H9 (cell line): ENCODE measurements at regions not wholly inside any gene's neighbourhood (a gene's known extent, or its start where the extent isn't known, plus 50 kb on each side); places are given as distances from the start of the nearest gene placed in this dataset.

Experiments used
- DNase-seq: peaks from one replicate; pipeline ENCODE4 v3.0.0-alpha.2; 2017
- H2AFZ ChIP-seq: one replicate; pipeline ENCODE4 v1.6.1; 2013; ENCODE audit warnings: mild to moderate bottlenecking, low read length, control low read depth, moderate library complexity
- H2AK5ac ChIP-seq: 2 replicates; pipeline ENCODE4 v1.6.1; 2013; ENCODE audit warnings: low read length, control low read depth, mixed read lengths; ENCODE audit not compliant: insufficient read length
- H2BK120ac ChIP-seq: one replicate; pipeline ENCODE4 v1.6.1; 2013; ENCODE audit warnings: low read depth, mild to moderate bottlenecking, low read length, control low read depth, inconsistent platforms; ENCODE audit not compliant: poor library complexity, severe bottlenecking
- H2BK12ac ChIP-seq: 2 replicates; pipeline ENCODE4 v1.6.1; 2013; ENCODE audit warnings: low read length, control low read depth, mixed read lengths, low read depth; ENCODE audit not compliant: insufficient read length
- H2BK15ac ChIP-seq: 2 replicates; pipeline ENCODE4 v1.6.1; 2013; ENCODE audit warnings: low read depth, low read length, control low read depth
- H2BK20ac ChIP-seq: one replicate; pipeline ENCODE4 v1.6.1; 2013; ENCODE audit warnings: low read depth, mild to moderate bottlenecking, low read length, control low read depth, inconsistent platforms; ENCODE audit not compliant: poor library complexity, severe bottlenecking
- H2BK5ac ChIP-seq: 2 replicates; pipeline ENCODE4 v1.6.1; 2013; ENCODE audit warnings: low read length, control low read depth, mixed read lengths; ENCODE audit not compliant: insufficient read length
- H3K14ac ChIP-seq: 2 replicates; pipeline ENCODE4 v1.6.1; 2013; ENCODE audit warnings: low read length, control low read depth; ENCODE audit not compliant: insufficient read depth
- H3K18ac ChIP-seq: 2 replicates; pipeline ENCODE4 v1.6.1; 2013; ENCODE audit warnings: low read depth, mild to moderate bottlenecking, mixed read lengths, low read length, control low read depth; ENCODE audit not compliant: insufficient read length
- H3K23ac ChIP-seq: 2 replicates; pipeline ENCODE4 v1.6.1; 2013; ENCODE audit warnings: low read length, control low read depth, mixed read lengths, low read depth; ENCODE audit not compliant: insufficient read length
- H3K23me2 ChIP-seq: 2 replicates; pipeline ENCODE4 v1.6.1; 2013; ENCODE audit warnings: low read depth, mild to moderate bottlenecking, mixed read lengths, low read length, control low read depth; ENCODE audit not compliant: insufficient read length, poor library complexity, severe bottlenecking
- H3K27ac ChIP-seq: 2 replicates; pipeline ENCODE4 v1.5.1; 2013; ENCODE audit warnings: low read length, control low read depth, mixed read lengths, low read depth; ENCODE audit not compliant: insufficient read length
- H3K27me3 ChIP-seq: 2 replicates; pipeline ENCODE4 v1.6.1; 2013; ENCODE audit warnings: low read length, control low read depth, inconsistent platforms; ENCODE audit not compliant: insufficient read depth
- H3K4ac ChIP-seq: 2 replicates; pipeline ENCODE4 v1.6.1; 2013; ENCODE audit warnings: low read depth, mild to moderate bottlenecking, control low read depth, inconsistent platforms, low read length, moderate library complexity
- H3K4me1 ChIP-seq: 2 replicates; pipeline ENCODE4 v1.6.1; 2013; ENCODE audit warnings: low read length, control low read depth, inconsistent platforms; ENCODE audit not compliant: insufficient read depth
- H3K4me2 ChIP-seq: 2 replicates; pipeline ENCODE4 v1.6.1; 2013; ENCODE audit warnings: low read length, control low read depth, mixed read lengths; ENCODE audit not compliant: insufficient read length, insufficient read depth
- H3K56ac ChIP-seq: 2 replicates; pipeline ENCODE4 v1.6.1; 2013; ENCODE audit warnings: low read depth, mild to moderate bottlenecking, mixed read lengths, low read length, control low read depth; ENCODE audit not compliant: insufficient read length
- H3K79me1 ChIP-seq: 2 replicates; pipeline ENCODE4 v1.6.1; 2013; ENCODE audit warnings: low read depth, mild to moderate bottlenecking, moderate library complexity, low read length, control low read depth, inconsistent platforms; ENCODE audit not compliant: insufficient read depth, poor library complexity, severe bottlenecking
- H3K79me2 ChIP-seq: 2 replicates; pipeline ENCODE4 v1.6.1; 2013; ENCODE audit warnings: low read length, control low read depth, inconsistent platforms; ENCODE audit not compliant: insufficient read depth
- H3K9ac ChIP-seq: 2 replicates; pipeline ENCODE4 v1.6.1; 2013; ENCODE audit warnings: low read length, control low read depth, mixed read lengths; ENCODE audit not compliant: insufficient read length; ENCODE audit errors: extremely low read depth
- H3K9me3 ChIP-seq: one replicate; pipeline ENCODE4 v1.6.1; 2013; ENCODE audit warnings: low read depth, low read length, inconsistent platforms; ENCODE audit not compliant: control insufficient read depth
- H3T11ph ChIP-seq: one replicate; pipeline ENCODE4 v1.6.1; 2013; ENCODE audit warnings: mild to moderate bottlenecking, low read length, control low read depth, inconsistent platforms
- H4K20me1 ChIP-seq: one replicate; pipeline ENCODE4 v1.6.1; 2013; ENCODE audit not compliant: control insufficient read depth, insufficient read length, insufficient read depth
- H4K5ac ChIP-seq: 2 replicates; pipeline ENCODE4 v1.6.1; 2013; ENCODE audit warnings: low read depth, mild to moderate bottlenecking, mixed read lengths, low read length, control low read depth; ENCODE audit not compliant: insufficient read length
- H4K8ac ChIP-seq: replicated peaks from 2 replicates; pipeline ENCODE4 v1.6.1; 2013; ENCODE audit warnings: low read length, control low read depth, mixed read lengths, low read depth; ENCODE audit not compliant: insufficient read length
- H4K91ac ChIP-seq: 2 replicates; pipeline ENCODE4 v1.6.1; 2013; ENCODE audit warnings: low read depth, mild to moderate bottlenecking, moderate library complexity, mixed read lengths, low read length, control low read depth; ENCODE audit not compliant: insufficient read length
- H3K27ac Mint-ChIP-seq, 3 experiments: 2 replicates in 2 of 3; 3 replicates in 1 of 3; pipeline ENCODE4 v1.8.0; 2020 to 2021; ENCODE audit warnings: mixed read lengths in 3 of 3, mild to moderate bottlenecking in 1 of 3, moderate library complexity in 1 of 3
- H3K27me3 Mint-ChIP-seq: 2 replicates; pipeline ENCODE4 v1.8.0; 2021; ENCODE audit warnings: low read depth, mild to moderate bottlenecking, moderate library complexity, mixed read lengths
- H3K36me3 Mint-ChIP-seq, 3 experiments: 2 replicates in 2 of 3; 3 replicates in 1 of 3; pipeline ENCODE4 v1.8.0; 2020 to 2021; ENCODE audit warnings: low read depth in 3 of 3, mixed read lengths in 3 of 3; ENCODE audit not compliant: insufficient read depth in 1 of 3
- H3K4me1 Mint-ChIP-seq, 2 experiments: 2 replicates each; pipeline ENCODE4 v1.8.0; 2020; ENCODE audit warnings: mixed read lengths in 2 of 2
- H3K4me3 Mint-ChIP-seq, 2 experiments: 2 replicates in 1 of 2; 3 replicates in 1 of 2; pipeline ENCODE4 v1.8.0; 2020 to 2021; ENCODE audit warnings: mild to moderate bottlenecking in 2 of 2, mixed read lengths in 2 of 2, moderate library complexity in 1 of 2
- H3K9me3 Mint-ChIP-seq, 2 experiments: 2 replicates in 1 of 2; 3 replicates in 1 of 2; pipeline ENCODE4 v1.8.0; 2020; ENCODE audit warnings: mild to moderate bottlenecking in 2 of 2, mixed read lengths in 2 of 2, moderate library complexity in 1 of 2
- CTCF ChIP-seq: fragments of 200-600 bp; sonication (generic); conservative IDR thresholded peaks from 3 replicates; pipeline ENCODE4 v1.8.0; 2021; ENCODE audit warnings: antibody characterized with exemption, mild to moderate bottlenecking
- WGBS: extraction: QIAGEN DNeasy Blood & Tissue Kit; methylation state at CpG from one replicate; pipeline ENCODE4 v1.1.7; 2013; ENCODE audit warnings: missing lambda C conversion rate, low lambda C conversion rate, mixed read lengths; ENCODE audit not compliant: insufficient read length; ENCODE audit errors: extremely low coverage; 5-methylcytosine and 5-hydroxymethylcytosine counted together

DNA sequence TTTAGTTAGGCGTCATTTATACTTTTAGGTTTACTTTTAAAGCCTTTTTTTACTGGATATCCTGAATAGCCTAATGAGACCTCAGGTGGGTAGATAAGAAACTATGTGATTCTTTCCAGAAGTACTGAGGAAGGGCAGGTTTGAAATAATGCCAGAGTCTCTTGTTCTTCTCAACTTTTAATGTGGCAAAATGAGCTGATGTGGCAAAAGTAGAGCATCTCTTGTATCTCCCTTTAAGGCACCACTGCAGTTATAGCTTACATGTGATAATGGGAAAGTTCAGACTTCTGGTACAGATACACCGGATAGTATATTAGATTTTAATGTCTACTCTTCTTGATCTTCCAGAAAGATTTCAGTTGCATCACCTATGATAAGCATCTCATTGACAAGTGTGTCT, 1124.8 kb downstream of the LRFN5 start:
- H2AK5ac ChIP-seq, result no peak overlapping the region
- no peak overlapping the region for H3K27ac ChIP-seq
- H3K36me3 Mint-ChIP-seq, result no peaks in the 10 kb centered on the region
- H3K4ac ChIP-seq, result no peak overlapping the region
- H3T11ph ChIP-seq, result no peak overlapping the region
- H3K4me2 ChIP-seq, result no peak overlapping the region
- no peak overlapping the region for H2BK20ac ChIP-seq
- H4K20me1 ChIP-seq, result no peaks in the 10 kb centered on the region
- no peak overlapping the region for H3K9ac ChIP-seq
- no peak overlapping the region for H3K4me3 Mint-ChIP-seq
- peaks cover 0 to 2% of the 10 kb centered on the region in 2 experiments; a peak in 3 of 5 replicates for H3K9me3 Mint-ChIP-seq
- no CpG with 5 or more reads among the region's 2 CpGs for WGBS
- no peaks in the 10 kb centered on the region for H3K4me1 ChIP-seq
- no peaks in the 10 kb centered on the region for H3K4me1 Mint-ChIP-seq
- H4K5ac ChIP-seq, result no peak overlapping the region
- no peak overlapping the region for H2AFZ ChIP-seq
- H3K23me2 ChIP-seq, result no peaks in the 10 kb centered on the region
- no peak overlapping the region for H3K56ac ChIP-seq
- no peak overlapping the region for H3K18ac ChIP-seq
- H4K8ac ChIP-seq, result no peak overlapping the region
- no peak for TF ChIP-seq CTCF
- H3K9me3 ChIP-seq, result no peaks in the 10 kb centered on the region
- H3K27me3 Mint-ChIP-seq, result no peaks in the 10 kb centered on the region
- no peak overlapping the region for H3K14ac ChIP-seq
- no peak overlapping the region for H3K27ac Mint-ChIP-seq
- H3K79me1 ChIP-seq, result no peaks in the 10 kb centered on the region
- H3K23ac ChIP-seq, result no peak overlapping the region
- DNase-seq, result no peak
- H3K27me3 ChIP-seq, result no peaks in the 10 kb centered on the region
- no peak overlapping the region for H4K91ac ChIP-seq
- H2BK120ac ChIP-seq, result no peak overlapping the region
- no peak overlapping the region for H2BK5ac ChIP-seq
- H2BK12ac ChIP-seq, result no peak overlapping the region
- H2BK15ac ChIP-seq, result no peak overlapping the region
- no peaks in the 10 kb centered on the region for H3K79me2 ChIP-seq
